Activated CD8-positive, alpha-beta T cell treated with anti-CD3 and anti-CD28 coated beads for 36 hours (primary cell): ENCODE measurements at regions not wholly inside any gene's neighbourhood (a gene's known extent, or its start where the extent isn't known, plus 50 kb on each side); places are given as distances from the start of the nearest gene placed in this dataset.

Source experiments
- ATAC-seq: fragments of 200-7000 bp; cut with Tn5 transposase; one replicate; pipeline ENCODE4 v1.10.0; 2021; ENCODE audit warnings: mild to moderate bottlenecking, moderate library complexity
- CTCF ChIA-PET: fragments of 350-600 bp; sonication (Branson Sonifier 250); formaldehyde crosslinking; loops from one replicate; lab custom pipeline; 2021; ENCODE audit warnings: antibody characterized with exemption; lab: Charles Lee
- POLR2A ChIA-PET: fragments of 350-600 bp; sonication (Branson Sonifier 250); formaldehyde crosslinking; loops from one replicate; lab custom pipeline; 2021; ENCODE audit warnings: antibody characterized with exemption; lab: Charles Lee
- DNase-seq: peaks from one replicate; pipeline ENCODE4 v3.0.0-alpha.2; 2020
- H3K27ac Mint-ChIP-seq: one replicate; pipeline ENCODE4 v1.8.0; 2021; ENCODE audit warnings: mild to moderate bottlenecking, mixed read lengths
- H3K27me3 Mint-ChIP-seq: one replicate; pipeline ENCODE4 v1.8.0; 2021; ENCODE audit warnings: mixed read lengths
- H3K36me3 Mint-ChIP-seq: one replicate; pipeline ENCODE4 v1.8.0; 2021; ENCODE audit warnings: low read depth, mixed read lengths
- H3K4me1 Mint-ChIP-seq: one replicate; pipeline ENCODE4 v1.8.0; 2021; ENCODE audit warnings: low read depth, mixed read lengths
- H3K4me3 Mint-ChIP-seq: one replicate; pipeline ENCODE4 v1.8.0; 2021; ENCODE audit warnings: mild to moderate bottlenecking, moderate library complexity, mixed read lengths
- H3K9me3 Mint-ChIP-seq: one replicate; pipeline ENCODE4 v1.8.0; 2021; ENCODE audit warnings: mixed read lengths
- CTCF ChIP-seq: fragments of 200-600 bp; IDR thresholded peaks from one replicate; pipeline ENCODE4 v1.8.0; 2022; ENCODE audit warnings: antibody characterized with exemption, mild to moderate bottlenecking
- intact Hi-C: fragments of 100-400 bp; cut with micrococcal nuclease; formaldehyde crosslinking; loops from one replicate; pipeline ENCODE4 v1.10.0; 2022

- ChIA-PET CTCF (no interaction called here), POLR2A (interaction anchor here (0.9 kb wide), 1 partner anchor 84 kb away, joined by 3 read pairs; no protein-coding TSS in a partner anchor)
- ATAC-seq (no peak), DNase-seq (no peak)
- Mint-ChIP-seq H3K9me3 (no peaks in the 10 kb centered on the region), H3K36me3 (no peaks in the 10 kb centered on the region), H3K27ac (no peak overlapping the region), H3K27me3 (no peaks in the 10 kb centered on the region), H3K4me1 (no peaks in the 10 kb centered on the region), H3K4me3 (no peak overlapping the region)
- intact Hi-C loops, result no loop called here
- TF ChIP-seq CTCF, result no peak
Observed at GRCh38 chr6:21680611-21681010, 87.1 kb downstream of the SOX4 start.

GRCh38 chr6:21690489-21690888, 96.9 kb downstream of the SOX4 start:
- intact Hi-C loops, result no loop called here
- Mint-ChIP-seq H3K36me3 (no peaks in the 10 kb centered on the region), H3K4me3 (no peak overlapping the region), H3K9me3 (peaks cover 3% of the 10 kb centered on the region), H3K4me1 (no peaks in the 10 kb centered on the region), H3K27me3 (no peaks in the 10 kb centered on the region), H3K27ac (no peak overlapping the region)
- DNase-seq (no peak), ATAC-seq (no peak)
- CTCF ChIA-PET, result no interaction called here
- POLR2A ChIA-PET, result no interaction called here
- TF ChIP-seq CTCF, result no peak

GRCh38 chr6:21691685-21692346, 98.3 kb downstream of the SOX4 start:
- ChIA-PET POLR2A (no interaction called here), CTCF (no interaction called here)
- ATAC-seq (no peak), DNase-seq (no peak)
- no peak overlapping the region for H3K27ac Mint-ChIP-seq
- H3K36me3 Mint-ChIP-seq, result no peaks in the 10 kb centered on the region
- peaks cover 3% of the 10 kb centered on the region for H3K9me3 Mint-ChIP-seq
- H3K4me1 Mint-ChIP-seq, result no peaks in the 10 kb centered on the region
- TF ChIP-seq CTCF, result no peak
- intact Hi-C loops, result no loop called here
- H3K4me3 Mint-ChIP-seq, result no peak overlapping the region
- no peaks in the 10 kb centered on the region for H3K27me3 Mint-ChIP-seq

GRCh38 chr6:21692721-21693120, 99.2 kb downstream of the SOX4 start:
- Mint-ChIP-seq H3K27ac (no peak overlapping the region), H3K4me3 (no peak overlapping the region), H3K4me1 (no peaks in the 10 kb centered on the region), H3K27me3 (no peaks in the 10 kb centered on the region), H3K36me3 (no peaks in the 10 kb centered on the region), H3K9me3 (peaks cover 2% of the 10 kb centered on the region)
- CTCF ChIA-PET, result no interaction called here
- intact Hi-C loops, result no loop called here
- TF ChIP-seq CTCF, result no peak
- ATAC-seq, result no peak
- DNase-seq, result no peak
- POLR2A ChIA-PET, result no interaction called here

- ATAC-seq (no peak), DNase-seq (no peak)
- ChIA-PET POLR2A (no interaction called here), CTCF (no interaction called here)
- Mint-ChIP-seq H3K36me3 (no peaks in the 10 kb centered on the region), H3K4me1 (no peaks in the 10 kb centered on the region), H3K9me3 (no peaks in the 10 kb centered on the region), H3K4me3 (no peak overlapping the region), H3K27me3 (no peaks in the 10 kb centered on the region), H3K27ac (no peak overlapping the region)
- TF ChIP-seq CTCF, result no peak
- intact Hi-C loops, result no loop called here
Observed at GRCh38 chr6:21694168-21694567, 100.6 kb downstream of the SOX4 start.
